OCI-LY1 (cell line): ENCODE measurements at regions not wholly inside any gene's neighbourhood (a gene's known extent, or its start where the extent isn't known, plus 50 kb on each side); places are given as distances from the start of the nearest gene placed in this dataset.

Experiments
- CTCF ChIP-seq: fragments of 200-600 bp; sonication (generic), shearing (Covaris generic); IDR thresholded peaks from 2 replicates; pipeline ENCODE4 v1.5.1; 2017; ENCODE audit warnings: mild to moderate bottlenecking, antibody characterized with exemption, low read length, moderate library complexity, mixed read lengths
- EZH2 ChIP-seq: fragments of 200-600 bp; sonication (generic), shearing (Covaris generic); IDR thresholded peaks from 2 replicates; pipeline ENCODE4 v1.8.0; 2017; ENCODE audit warnings: borderline replicate concordance, mixed run types, mild to moderate bottlenecking, antibody characterized with exemption, low read length, moderate library complexity, mixed read lengths

GRCh38 chr2:22784566-22784965, 600.4 kb upstream of the KLHL29 start:
- TF ChIP-seq CTCF (no peak), EZH2 (no peak)
